Spinal cord (tissue), 9 donors: ENCODE measurements at regions not wholly inside any gene's neighbourhood (a gene's known extent, or its start where the extent isn't known, plus 50 kb on each side); places are given as distances from the start of the nearest gene placed in this dataset.

ENCODE experiments used
- DNase-seq, 6 donors: peaks; one replicate each; pipeline versions ENCODE4 v3.0.0 to v3.0.0-alpha.2; 2013 to 2015; ENCODE audit warnings: low spot score in 6 of 6, low read depth in 4 of 6
- H3K27ac ChIP-seq: one replicate; pipeline ENCODE4 v1.5.1; 2013; ENCODE audit warnings: low read depth, low read length, control low read depth
- H3K27me3 ChIP-seq: one replicate; pipeline ENCODE4 v1.6.1; 2013; ENCODE audit warnings: low read length; ENCODE audit not compliant: control insufficient read depth, insufficient read depth
- H3K36me3 ChIP-seq: one replicate; pipeline ENCODE4 v1.6.1; 2013; ENCODE audit warnings: low read length; ENCODE audit not compliant: control insufficient read depth, insufficient read depth
- H3K4me1 ChIP-seq: one replicate; pipeline ENCODE4 v1.6.1; 2013; ENCODE audit warnings: low read length; ENCODE audit not compliant: control insufficient read depth, insufficient read depth
- H3K4me3 ChIP-seq: one replicate; pipeline ENCODE4 v1.5.1; 2013; ENCODE audit warnings: low read depth, low read length, control low read depth
- H3K9me3 ChIP-seq: one replicate; pipeline ENCODE4 v1.6.1; 2013; ENCODE audit warnings: low read length; ENCODE audit not compliant: control insufficient read depth, insufficient read depth
- WGBS: methylation state at CpG from one replicate; pipeline ENCODE4 v1.1.5; 2013; ENCODE audit warnings: missing lambda C conversion rate; ENCODE audit not compliant: insufficient coverage; 5-methylcytosine and 5-hydroxymethylcytosine counted together
- donor health status: healthy.

DNA sequence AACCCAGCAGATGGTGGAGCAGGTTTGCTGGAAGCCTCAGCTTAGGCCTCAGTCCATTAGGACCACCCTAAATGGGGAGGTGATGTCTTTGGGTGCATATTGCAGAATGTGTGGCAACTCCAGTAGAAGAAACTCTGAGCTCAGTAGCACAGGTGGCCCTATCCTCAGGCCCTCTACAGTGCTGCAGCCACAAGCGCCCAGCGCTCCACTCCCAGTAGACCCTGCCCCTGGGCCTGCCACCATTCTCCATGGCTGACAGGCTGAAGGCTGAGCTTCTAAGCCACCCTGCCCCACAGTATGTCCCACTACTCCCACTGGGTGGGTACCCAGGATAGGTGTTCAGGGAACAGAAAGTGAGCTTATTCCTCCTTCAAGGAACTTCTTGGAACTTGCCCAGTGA is 162.8 kb upstream of the MAMLD1 start:
- H3K4me3 ChIP-seq: no peak overlapping the region
- no peaks in the 10 kb centered on the region for H3K9me3 ChIP-seq
- no peak overlapping the region for H3K27ac ChIP-seq
- H3K36me3 ChIP-seq: no peaks in the 10 kb centered on the region
- H3K4me1 ChIP-seq: peaks cover 15% of the 10 kb centered on the region
- DNase-seq: no peak
- WGBS: 86% methylated on average over 2 of the region's 2 CpGs
- no peaks in the 10 kb centered on the region for H3K27me3 ChIP-seq

DNA sequence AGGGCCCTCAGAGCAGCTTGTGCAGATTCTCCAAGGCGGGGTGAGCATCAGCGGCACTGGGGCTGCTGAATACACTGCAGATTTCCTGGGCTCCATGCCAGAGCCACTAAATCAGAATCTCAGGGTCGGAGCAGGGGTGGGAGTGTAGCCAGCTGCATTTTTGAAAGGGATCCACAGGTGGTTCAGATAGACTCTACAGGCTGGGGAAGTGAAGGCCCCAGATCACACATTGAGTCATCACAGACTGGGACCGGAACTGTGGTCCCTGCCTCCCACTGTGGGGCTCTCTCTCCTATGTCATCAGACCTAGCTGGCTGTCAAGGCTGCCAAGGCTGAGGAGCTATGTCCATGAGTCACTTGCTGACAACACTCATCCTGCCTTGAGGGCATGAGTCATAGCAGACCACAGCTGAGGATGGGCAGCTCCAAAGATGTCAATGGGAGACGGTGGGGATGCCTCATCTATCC is 162.3 kb upstream of the MAMLD1 start:
- peaks cover 15% of the 10 kb centered on the region for H3K4me1 ChIP-seq
- H3K27me3 ChIP-seq: no peaks in the 10 kb centered on the region
- no peaks in the 10 kb centered on the region for H3K9me3 ChIP-seq
- H3K36me3 ChIP-seq: no peaks in the 10 kb centered on the region
- no peak overlapping the region for H3K27ac ChIP-seq
- WGBS: 66% methylated on average over 4 of the region's 5 CpGs
- peak in 2 of 6 donors; percentile 12 to 45 for DNase-seq
- no peak overlapping the region for H3K4me3 ChIP-seq

DNA sequence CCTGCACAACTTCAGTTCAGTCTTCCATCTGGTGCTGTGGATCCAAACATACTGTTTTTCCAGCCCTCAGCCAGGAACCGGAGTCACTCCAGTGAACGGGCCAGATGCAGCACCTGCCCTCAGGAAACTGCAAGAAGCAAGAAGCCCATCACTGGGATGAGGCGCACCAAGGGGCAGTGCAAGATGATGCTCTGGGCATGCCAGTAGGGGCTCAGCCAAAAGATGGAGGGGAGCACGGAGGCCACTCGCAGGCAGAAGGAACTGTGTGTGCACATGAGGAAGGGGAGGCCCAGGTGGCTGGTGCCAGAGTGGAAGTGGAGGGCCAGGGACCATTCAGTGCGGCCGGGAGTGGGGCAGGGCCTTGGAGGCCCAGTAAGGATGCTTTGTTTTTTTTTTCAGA is 161.7 kb upstream of the MAMLD1 start:
- Histone ChIP-seq H3K36me3 (no peaks in the 10 kb centered on the region), H3K4me3 (no peak overlapping the region), H3K27ac (no peak overlapping the region), H3K9me3 (no peaks in the 10 kb centered on the region), H3K27me3 (no peaks in the 10 kb centered on the region), H3K4me1 (peaks cover 15% of the 10 kb centered on the region)
- WGBS: 88% methylated on average over 5 of the region's 7 CpGs
- no peak for DNase-seq

DNA sequence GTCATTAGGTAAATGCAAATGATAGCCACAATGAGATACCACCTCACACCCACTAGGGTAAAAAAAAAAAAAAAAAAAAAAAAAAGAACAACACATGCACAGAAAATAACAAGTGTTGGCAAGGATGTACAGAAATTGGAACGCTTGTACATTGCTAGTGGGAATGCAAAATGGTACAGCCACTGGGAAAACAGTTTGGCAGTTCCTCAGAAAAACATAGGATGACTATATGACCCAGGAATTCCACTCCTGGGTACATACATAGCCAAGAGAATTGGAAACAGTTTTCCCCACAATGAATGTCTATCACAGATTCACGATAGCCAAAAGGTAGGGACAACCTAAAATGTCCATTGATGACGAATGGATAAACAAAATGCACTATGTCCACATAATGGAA is 161.3 kb upstream of the MAMLD1 start:
- no CpG with 5 or more reads among the region's 3 CpGs for WGBS
- no peaks in the 10 kb centered on the region for H3K9me3 ChIP-seq
- H3K36me3 ChIP-seq: no peaks in the 10 kb centered on the region
- peaks cover 15% of the 10 kb centered on the region for H3K4me1 ChIP-seq
- H3K4me3 ChIP-seq: no peak overlapping the region
- no peak overlapping the region for H3K27ac ChIP-seq
- no peak for DNase-seq
- H3K27me3 ChIP-seq: no peaks in the 10 kb centered on the region

DNA sequence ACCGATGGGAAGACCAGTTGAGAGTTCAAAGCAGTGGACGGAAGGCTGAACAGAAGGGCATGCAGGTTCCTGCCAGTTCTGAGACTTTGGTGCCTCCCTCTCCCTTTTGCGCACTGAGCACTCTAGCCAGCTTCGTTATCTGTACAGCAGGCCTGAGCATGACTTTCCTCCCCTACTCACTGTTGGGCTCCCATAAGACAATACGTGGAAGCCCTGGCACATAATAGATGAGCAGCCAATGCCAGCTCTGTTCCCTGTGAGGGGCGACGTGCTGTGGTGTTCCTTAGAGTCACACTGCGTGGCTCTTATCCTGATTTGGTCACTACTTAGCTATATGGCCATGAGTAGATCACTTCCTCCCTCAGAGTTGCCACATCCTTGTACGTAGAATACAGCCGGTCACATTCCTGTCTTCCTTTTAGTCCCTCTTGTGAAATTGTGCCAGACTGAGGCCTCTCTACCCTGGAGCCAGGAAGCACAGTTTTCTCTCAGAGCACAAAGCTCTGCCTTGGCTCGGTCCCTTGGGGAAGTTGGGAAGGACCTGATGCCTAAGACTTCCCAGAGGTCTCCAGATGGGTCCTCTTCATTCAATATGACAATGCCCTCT is 160.4 kb upstream of the MAMLD1 start:
- 79% methylated on average over 10 of the region's 11 CpGs for WGBS
- H3K4me1 ChIP-seq: peaks cover 15% of the 10 kb centered on the region
- H3K27me3 ChIP-seq: no peaks in the 10 kb centered on the region
- H3K27ac ChIP-seq: no peak overlapping the region
- H3K9me3 ChIP-seq: no peaks in the 10 kb centered on the region
- no peaks in the 10 kb centered on the region for H3K36me3 ChIP-seq
- DNase-seq: no peak
- H3K4me3 ChIP-seq: no peak overlapping the region

DNA sequence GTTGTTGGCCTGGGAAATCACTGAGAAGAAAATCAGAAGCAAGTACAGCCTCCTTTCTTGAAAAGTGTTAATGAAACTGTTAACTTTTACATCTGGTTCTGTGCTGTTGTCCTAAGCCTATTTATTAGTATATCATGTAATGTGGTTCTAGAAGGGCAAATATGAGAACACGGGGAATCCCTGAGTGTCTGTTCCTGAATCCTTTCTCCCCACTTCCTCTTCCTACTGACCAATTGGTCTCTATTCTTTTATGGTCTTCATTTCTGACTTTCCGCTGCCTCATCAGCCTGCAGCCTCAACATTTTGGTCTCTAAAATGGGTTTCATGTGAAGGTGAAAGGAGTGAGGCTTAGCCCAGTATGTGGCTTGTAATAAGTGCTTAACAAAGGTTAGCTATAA is 159.9 kb upstream of the MAMLD1 start:
- no peaks in the 10 kb centered on the region for H3K27me3 ChIP-seq
- no peaks in the 10 kb centered on the region for H3K9me3 ChIP-seq
- no peak overlapping the region for H3K27ac ChIP-seq
- no peaks in the 10 kb centered on the region for H3K36me3 ChIP-seq
- DNase-seq: no peak
- peaks cover 15% of the 10 kb centered on the region for H3K4me1 ChIP-seq
- WGBS: no CpG with 5 or more reads among the region's 2 CpGs
- H3K4me3 ChIP-seq: no peak overlapping the region

DNA sequence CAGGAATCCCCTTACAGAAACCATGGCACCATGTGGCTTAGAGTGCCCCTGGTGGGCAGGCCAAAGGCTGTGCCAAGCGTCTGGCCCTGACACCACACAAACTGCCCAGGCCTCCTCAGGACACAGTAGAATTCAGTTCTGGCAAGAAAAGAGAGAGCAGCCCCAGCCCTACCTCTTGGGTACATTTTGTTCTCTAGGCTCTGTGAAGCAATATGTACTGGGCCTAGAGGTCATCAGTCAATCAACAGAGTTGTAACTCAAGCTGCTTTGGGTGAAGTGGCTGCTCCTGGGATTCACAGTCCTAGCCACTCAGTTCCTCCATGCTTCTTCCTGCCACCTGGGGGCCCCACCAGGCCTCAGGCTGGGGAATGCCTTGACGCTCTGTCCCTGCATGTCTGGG is 158.1 kb upstream of the MAMLD1 start:
- Histone ChIP-seq H3K27me3 (no peaks in the 10 kb centered on the region), H3K36me3 (no peaks in the 10 kb centered on the region), H3K4me3 (no peak overlapping the region), H3K9me3 (no peaks in the 10 kb centered on the region), H3K4me1 (peaks cover 5% of the 10 kb centered on the region), H3K27ac (no peak overlapping the region)
- DNase-seq: no peak
- WGBS: 40% methylated on average over 1 of the region's 2 CpGs

DNA sequence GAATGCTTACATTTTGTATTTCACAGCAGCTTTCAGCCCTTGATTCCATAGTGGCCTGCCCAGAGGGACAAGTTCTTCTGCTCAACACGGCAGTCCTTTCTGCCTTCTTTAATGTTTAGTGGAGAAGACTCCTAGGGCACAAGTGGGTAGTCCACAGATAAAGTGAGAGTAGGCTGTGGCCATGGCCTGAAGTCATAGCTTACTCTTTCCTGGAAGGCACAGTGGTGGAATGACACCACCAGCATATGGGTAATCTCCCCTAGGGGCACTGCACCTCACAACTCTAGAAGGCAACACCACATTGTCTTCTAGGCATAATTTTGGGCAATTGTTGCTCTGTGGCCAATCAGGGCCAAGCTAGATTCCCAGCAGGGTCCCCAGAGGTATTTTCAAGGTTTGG is 155.4 kb upstream of the MAMLD1 start:
- H3K27ac ChIP-seq: no peak overlapping the region
- no peaks in the 10 kb centered on the region for H3K27me3 ChIP-seq
- H3K4me3 ChIP-seq: no peak overlapping the region
- DNase-seq: no peak
- H3K4me1 ChIP-seq: no peaks in the 10 kb centered on the region
- H3K36me3 ChIP-seq: no peaks in the 10 kb centered on the region
- H3K9me3 ChIP-seq: no peaks in the 10 kb centered on the region
- 88% methylated on average over 1 of the region's 1 CpG for WGBS

DNA sequence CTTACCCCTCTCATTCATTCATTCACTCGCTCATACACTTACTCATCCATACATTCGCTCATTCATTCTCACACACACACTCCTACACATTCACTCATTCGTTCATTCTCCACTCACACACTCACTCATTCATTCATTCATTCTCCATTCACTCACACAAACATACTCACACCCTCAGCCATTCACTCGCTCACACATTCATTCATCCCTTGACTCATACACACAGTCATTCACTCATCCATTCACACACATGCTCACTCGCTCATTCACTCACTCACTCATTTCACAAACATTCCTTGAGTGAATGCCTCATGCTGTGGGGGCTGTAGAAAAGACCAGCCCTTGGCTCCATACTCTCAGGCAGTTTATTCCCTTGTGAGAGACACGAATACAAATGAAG is 151.1 kb upstream of the MAMLD1 start:
- Histone ChIP-seq H3K27ac (no peak overlapping the region), H3K9me3 (no peaks in the 10 kb centered on the region), H3K27me3 (no peaks in the 10 kb centered on the region), H3K36me3 (no peaks in the 10 kb centered on the region), H3K4me1 (no peaks in the 10 kb centered on the region), H3K4me3 (no peak overlapping the region)
- DNase-seq: no peak
- 72% methylated on average over 5 of the region's 6 CpGs for WGBS

DNA sequence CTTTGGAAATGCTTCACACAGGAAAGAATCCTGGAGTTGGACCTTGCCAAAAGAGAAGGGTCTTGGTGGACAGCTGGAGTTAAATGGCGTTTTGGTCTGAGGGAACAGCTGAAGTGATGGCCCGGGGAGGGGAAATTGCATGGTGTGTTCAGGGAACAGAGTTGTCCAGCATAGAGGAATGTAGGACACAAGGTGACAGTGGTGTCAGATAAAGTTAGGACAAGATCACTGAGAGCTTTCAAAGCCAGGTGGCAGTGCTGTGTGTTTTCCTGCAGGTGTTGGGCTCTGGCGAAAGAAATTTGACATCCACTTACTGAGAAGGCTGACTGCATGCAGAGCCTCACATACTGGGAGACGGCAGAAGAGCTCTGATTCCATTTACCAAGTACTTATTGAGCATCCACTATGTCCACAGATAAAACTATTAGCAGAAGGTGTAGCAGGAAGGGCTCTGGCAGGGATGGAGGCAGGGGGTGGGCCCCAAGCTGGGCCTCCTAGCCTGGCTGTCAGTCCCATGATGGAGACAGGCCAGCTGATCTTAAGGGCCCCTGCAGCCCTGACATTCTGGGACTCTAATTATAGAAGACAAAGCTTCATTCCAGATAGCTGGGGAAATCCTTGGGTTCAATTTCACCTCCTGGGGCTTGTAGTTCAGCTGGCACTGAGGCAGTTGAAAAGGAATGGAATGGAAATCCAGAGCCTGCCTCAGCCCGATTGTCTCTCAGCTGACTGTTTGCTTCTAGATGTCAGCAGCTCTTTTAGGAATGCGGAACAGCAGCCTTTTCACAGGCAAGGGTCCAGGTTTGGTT is 150.2 kb upstream of the MAMLD1 start:
- no peaks in the 10 kb centered on the region for H3K9me3 ChIP-seq
- no peaks in the 10 kb centered on the region for H3K27me3 ChIP-seq
- H3K4me1 ChIP-seq: no peaks in the 10 kb centered on the region
- H3K36me3 ChIP-seq: no peaks in the 10 kb centered on the region
- WGBS: 63% methylated on average over 5 of the region's 6 CpGs
- no peak overlapping the region for H3K4me3 ChIP-seq
- H3K27ac ChIP-seq: no peak overlapping the region
- DNase-seq: peak in 1 of 6 donors; percentile 43
